MM.1S (cell line): ENCODE measurements at regions not wholly inside any gene's neighbourhood (a gene's known extent, or its start where the extent isn't known, plus 50 kb on each side); places are given as distances from the start of the nearest gene placed in this dataset.

ENCODE experiments used
- CTCF ChIP-seq: fragments of 300-600 bp; sonication (generic); IDR thresholded peaks from 2 replicates; pipeline ENCODE4 v1.5.1; 2016; ENCODE audit warnings: antibody characterized with exemption, low read length, mixed read lengths
- EZH2 ChIP-seq: fragments of 300-600 bp; sonication (generic); optimal IDR thresholded peaks from 2 replicates; pipeline ENCODE3; 2017; ENCODE audit warnings: low read depth, mild to moderate bottlenecking, antibody characterized with exemption, low read length, mixed read lengths
- EZH2phosphoT487 ChIP-seq: fragments of 300-600 bp; sonication (generic); IDR thresholded peaks from 2 replicates; pipeline ENCODE4 v1.6.1; 2018; ENCODE audit warnings: antibody characterized with exemption, low read length

GRCh38 chr15:92725171-92725570 is 69.6 kb upstream of the FAM174B start:
- no peak for TF ChIP-seq EZH2
- no peak for TF ChIP-seq CTCF
- TF ChIP-seq EZH2phosphoT487 = no peak
